ENCODE measurements at regions not wholly inside any gene's neighbourhood (a gene's known extent, or its start where the extent isn't known, plus 50 kb on each side); places are given as distances from the start of the nearest gene placed in this dataset.

DNA sequence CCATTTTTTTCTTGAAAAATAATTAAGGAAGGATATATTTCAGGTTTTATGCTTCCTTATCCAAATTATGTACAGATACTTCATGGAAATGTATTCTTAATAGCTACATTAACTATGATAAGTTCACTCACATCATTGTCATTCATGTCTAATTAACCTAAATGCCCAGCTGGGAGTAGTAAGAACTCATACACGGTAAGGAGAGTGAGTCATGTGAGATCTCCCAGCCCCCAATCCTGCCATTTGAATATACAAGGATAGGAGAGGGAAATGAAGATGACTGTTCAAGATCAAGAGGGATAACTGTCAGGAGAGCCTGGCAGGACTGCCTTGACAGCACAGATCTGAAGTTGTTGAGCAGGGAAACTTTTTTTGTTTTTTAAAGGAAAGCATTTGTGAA is 343.4 kb upstream of the USP15 start:
- TF ChIP-seq, protein P1, sequence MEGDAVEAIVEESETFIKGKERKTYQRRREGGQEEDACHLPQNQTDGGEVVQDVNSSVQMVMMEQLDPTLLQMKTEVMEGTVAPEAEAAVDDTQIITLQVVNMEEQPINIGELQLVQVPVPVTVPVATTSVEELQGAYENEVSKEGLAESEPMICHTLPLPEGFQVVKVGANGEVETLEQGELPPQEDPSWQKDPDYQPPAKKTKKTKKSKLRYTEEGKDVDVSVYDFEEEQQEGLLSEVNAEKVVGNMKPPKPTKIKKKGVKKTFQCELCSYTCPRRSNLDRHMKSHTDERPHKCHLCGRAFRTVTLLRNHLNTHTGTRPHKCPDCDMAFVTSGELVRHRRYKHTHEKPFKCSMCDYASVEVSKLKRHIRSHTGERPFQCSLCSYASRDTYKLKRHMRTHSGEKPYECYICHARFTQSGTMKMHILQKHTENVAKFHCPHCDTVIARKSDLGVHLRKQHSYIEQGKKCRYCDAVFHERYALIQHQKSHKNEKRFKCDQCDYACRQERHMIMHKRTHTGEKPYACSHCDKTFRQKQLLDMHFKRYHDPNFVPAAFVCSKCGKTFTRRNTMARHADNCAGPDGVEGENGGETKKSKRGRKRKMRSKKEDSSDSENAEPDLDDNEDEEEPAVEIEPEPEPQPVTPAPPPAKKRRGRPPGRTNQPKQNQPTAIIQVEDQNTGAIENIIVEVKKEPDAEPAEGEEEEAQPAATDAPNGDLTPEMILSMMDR (IDR thresholded peaks at IDR 0.05): no peak
- no peak for TF ChIP-seq POLR2A (IDR thresholded peaks at IDR 0.05)

All from adrenal gland (tissue), 5 donors.